CD4-positive, alpha-beta T cell (primary cell): ENCODE measurements at regions not wholly inside any gene's neighbourhood (a gene's known extent, or its start where the extent isn't known, plus 50 kb on each side); places are given as distances from the start of the nearest gene placed in this dataset.

Source experiments
- ATAC-seq: fragments of 200-7000 bp; cut with Tn5 transposase; one replicate; pipeline ENCODE4 v1.10.0; 2022; ENCODE audit warnings: mild to moderate bottlenecking; ENCODE audit not compliant: poor library complexity
- CTCF ChIA-PET: fragments of 350-600 bp; sonication (Branson Sonifier 250); formaldehyde crosslinking; loops from one replicate; lab custom pipeline; 2021; ENCODE audit warnings: antibody characterized with exemption, inconsistent platforms; lab: Charles Lee
- POLR2A ChIA-PET: fragments of 350-600 bp; sonication (Branson Sonifier 250); formaldehyde crosslinking; loops from one replicate; lab custom pipeline; 2021; ENCODE audit warnings: antibody characterized with exemption, inconsistent platforms; lab: Charles Lee
- DNase-seq, 14 experiments: peaks; one replicate each; pipeline ENCODE4 v3.0.0-alpha.2; 2013 to 2020; ENCODE audit warnings: mixed read lengths in 2 of 14
- H3K27ac ChIP-seq, 2 donors: one replicate each; pipeline versions ENCODE4 v1.5.1 to v1.7.0; 2013; ENCODE audit warnings: low read length in 2 of 2, low read depth in 1 of 2, mild to moderate bottlenecking in 1 of 2
- H3K27me3 ChIP-seq, 2 experiments: 1 replicate in 1 of 2; 2 replicates in 1 of 2; pipeline versions ENCODE4 v1.6.1 to v1.7.0; 2013; ENCODE audit warnings: low read length in 2 of 2, control low read depth in 1 of 2, mild to moderate bottlenecking in 1 of 2, moderate library complexity in 1 of 2; ENCODE audit not compliant: insufficient read depth in 2 of 2, control insufficient read depth in 1 of 2
- H3K36me3 ChIP-seq: one replicate; pipeline ENCODE4 v1.6.1; 2013; ENCODE audit warnings: low read length, control low read depth; ENCODE audit not compliant: insufficient read depth
- H3K4me1 ChIP-seq: one replicate; pipeline ENCODE4 v1.6.1; 2013; ENCODE audit warnings: low read length, control low read depth; ENCODE audit not compliant: insufficient read depth
- H3K4me3 ChIP-seq: one replicate; pipeline ENCODE4 v1.5.1; 2013; ENCODE audit warnings: mild to moderate bottlenecking, low read length, moderate library complexity
- H3K9me3 ChIP-seq, 2 experiments: 1 replicate in 1 of 2; 2 replicates in 1 of 2; pipeline versions ENCODE4 v1.6.1 to v1.7.0; 2013; ENCODE audit warnings: low read length in 2 of 2, mild to moderate bottlenecking in 2 of 2, control low read depth in 1 of 2, moderate library complexity in 1 of 2; ENCODE audit not compliant: control insufficient read depth in 1 of 2, insufficient read depth in 1 of 2
- H3K27ac Mint-ChIP-seq: one replicate; pipeline ENCODE4 v1.8.0; 2020; ENCODE audit warnings: mixed read lengths
- H3K27me3 Mint-ChIP-seq: one replicate; pipeline ENCODE4 v1.8.0; 2021; ENCODE audit warnings: mixed read lengths
- H3K36me3 Mint-ChIP-seq: one replicate; pipeline ENCODE4 v1.8.0; 2021; ENCODE audit warnings: low read depth, mixed read lengths
- H3K4me1 Mint-ChIP-seq: one replicate; pipeline ENCODE4 v1.8.0; 2021; ENCODE audit warnings: low read depth, mixed read lengths
- H3K4me3 Mint-ChIP-seq: one replicate; pipeline ENCODE4 v1.8.0; 2020; ENCODE audit warnings: mild to moderate bottlenecking, mixed read lengths
- H3K9me3 Mint-ChIP-seq: one replicate; pipeline ENCODE4 v1.8.0; 2020; ENCODE audit warnings: mixed read lengths
- CTCF ChIP-seq: fragments of 200-600 bp; IDR thresholded peaks from one replicate; pipeline ENCODE4 v1.8.0; 2022; ENCODE audit warnings: antibody characterized with exemption, mild to moderate bottlenecking
- intact Hi-C, 2 experiments: fragments of 100-400 bp; cut with DNase I in 1 of 2; cut with micrococcal nuclease in 1 of 2; formaldehyde crosslinking; loops; one replicate each; pipeline versions ENCODE4 v1.15.1 to v1.9.0; 2023 to 2025; cut with DNase I, micrococcal nuclease

GRCh38 chr2:47255794-47256193, 79.5 kb upstream of the CALM2 start:
- DNase-seq (no peak), ATAC-seq (no peak)
- H3K4me1 ChIP-seq = no peaks in the 10 kb centered on the region
- no peak for TF ChIP-seq CTCF
- H3K27me3 ChIP-seq = no peaks in the 10 kb centered on the region
- CTCF ChIA-PET = no interaction called here
- Mint-ChIP-seq H3K36me3 (no peaks in the 10 kb centered on the region), H3K4me3 (no peak overlapping the region), H3K4me1 (no peaks in the 10 kb centered on the region), H3K9me3 (no peaks in the 10 kb centered on the region), H3K27ac (no peak overlapping the region), H3K27me3 (no peaks in the 10 kb centered on the region)
- POLR2A ChIA-PET = no interaction called here
- no peaks in the 10 kb centered on the region for H3K9me3 ChIP-seq
- no peaks in the 10 kb centered on the region for H3K36me3 ChIP-seq
- intact Hi-C loops = no loop called here
- no peak overlapping the region for H3K4me3 ChIP-seq
- H3K27ac ChIP-seq = no peak overlapping the region

GRCh38 chr2:47254464-47254863, 78.2 kb upstream of the CALM2 start:
- H3K27ac Mint-ChIP-seq = no peak overlapping the region
- H3K4me1 ChIP-seq = no peaks in the 10 kb centered on the region
- no peaks in the 10 kb centered on the region for H3K36me3 Mint-ChIP-seq
- no peak overlapping the region for H3K4me3 Mint-ChIP-seq
- H3K36me3 ChIP-seq = no peaks in the 10 kb centered on the region
- H3K27ac ChIP-seq = no peak overlapping the region
- TF ChIP-seq CTCF = no peak
- no peak for ATAC-seq
- POLR2A ChIA-PET = no interaction called here
- H3K4me1 Mint-ChIP-seq = no peaks in the 10 kb centered on the region
- no peaks in the 10 kb centered on the region for H3K27me3 Mint-ChIP-seq
- no peak overlapping the region for H3K4me3 ChIP-seq
- H3K9me3 Mint-ChIP-seq = no peaks in the 10 kb centered on the region
- H3K9me3 ChIP-seq = no peaks in the 10 kb centered on the region
- peaks cover 0 to 5% of the 10 kb centered on the region in 2 experiments for H3K27me3 ChIP-seq
- intact Hi-C loops = no loop called here
- CTCF ChIA-PET = no interaction called here
- DNase-seq = no peak

GRCh38 chr2:47253447-47253846, 77.1 kb upstream of the CALM2 start:
- TF ChIP-seq CTCF = no peak
- no peaks in the 10 kb centered on the region for H3K9me3 Mint-ChIP-seq
- no peak overlapping the region for H3K27ac Mint-ChIP-seq
- no peaks in the 10 kb centered on the region for H3K36me3 Mint-ChIP-seq
- ATAC-seq = no peak
- no peak overlapping the region for H3K27ac ChIP-seq
- H3K4me1 Mint-ChIP-seq = no peaks in the 10 kb centered on the region
- H3K4me3 Mint-ChIP-seq = no peak overlapping the region
- intact Hi-C loops = no loop called here
- CTCF ChIA-PET = no interaction called here
- peaks cover 0 to 5% of the 10 kb centered on the region in 2 experiments for H3K27me3 ChIP-seq
- H3K4me3 ChIP-seq = no peak overlapping the region
- POLR2A ChIA-PET = no interaction called here
- H3K27me3 Mint-ChIP-seq = no peaks in the 10 kb centered on the region
- H3K36me3 ChIP-seq = no peaks in the 10 kb centered on the region
- H3K4me1 ChIP-seq = no peaks in the 10 kb centered on the region
- DNase-seq = no peak
- H3K9me3 ChIP-seq = no peaks in the 10 kb centered on the region
